Activated CD4-positive, alpha-beta T cell treated with anti-CD3 and anti-CD28 coated beads, Interleukin-2, amount 50 U/mL, for 4 hours (primary cell): ENCODE measurements at regions not wholly inside any gene's neighbourhood (a gene's known extent, or its start where the extent isn't known, plus 50 kb on each side); places are given as distances from the start of the nearest gene placed in this dataset.

Source experiments
- DNase-seq, 2 experiments: peaks; one replicate each; pipeline ENCODE4 v3.0.0-alpha.2; 2020

- DNase-seq, result no peak
Measured at GRCh38 chr13:105069106-105069505, 1466.4 kb downstream of the EFNB2 start.

DNA sequence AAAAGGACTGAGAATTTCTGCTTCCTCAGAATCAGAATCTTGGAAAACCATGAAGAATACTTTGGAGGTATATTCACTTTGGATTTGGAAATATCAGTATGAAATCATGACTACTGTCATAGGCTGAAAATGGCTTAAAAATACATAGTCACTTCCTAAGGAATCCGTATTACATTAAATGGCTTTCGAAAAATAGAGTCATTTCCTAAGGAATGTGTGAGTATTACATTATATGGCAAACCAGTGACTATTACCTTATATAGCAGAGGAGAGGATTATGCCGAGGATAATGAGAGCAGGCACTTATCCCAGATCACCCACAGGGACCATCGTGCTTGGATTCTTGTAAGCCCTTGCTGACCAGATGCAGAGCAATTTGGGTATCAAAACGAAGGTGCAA lies 1471.8 kb downstream of the EFNB2 start:
- no peak for DNase-seq

- DNase-seq, result no peak
Measured at GRCh38 chr13:105059786-105060185, 1475.7 kb downstream of the EFNB2 start.

DNA sequence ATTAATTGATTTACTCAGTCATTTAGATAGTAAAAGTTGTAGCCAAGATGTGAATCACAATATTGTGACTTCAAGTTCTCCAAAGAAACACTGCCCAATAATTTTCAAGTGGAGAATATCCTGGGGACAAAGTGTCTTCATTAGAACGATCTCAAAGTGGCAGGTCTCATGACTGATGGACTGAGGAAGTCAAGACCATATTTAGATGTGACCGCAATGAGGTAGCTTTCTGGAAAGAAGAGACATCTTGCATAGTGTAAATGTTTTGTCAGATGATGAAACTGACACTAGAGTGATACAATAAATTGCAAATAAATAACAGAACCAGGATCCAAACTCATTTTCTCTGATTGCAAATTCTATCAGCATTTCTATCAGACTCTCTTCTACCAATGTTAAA lies 1476.9 kb downstream of the EFNB2 start:
- no peak for DNase-seq

DNA sequence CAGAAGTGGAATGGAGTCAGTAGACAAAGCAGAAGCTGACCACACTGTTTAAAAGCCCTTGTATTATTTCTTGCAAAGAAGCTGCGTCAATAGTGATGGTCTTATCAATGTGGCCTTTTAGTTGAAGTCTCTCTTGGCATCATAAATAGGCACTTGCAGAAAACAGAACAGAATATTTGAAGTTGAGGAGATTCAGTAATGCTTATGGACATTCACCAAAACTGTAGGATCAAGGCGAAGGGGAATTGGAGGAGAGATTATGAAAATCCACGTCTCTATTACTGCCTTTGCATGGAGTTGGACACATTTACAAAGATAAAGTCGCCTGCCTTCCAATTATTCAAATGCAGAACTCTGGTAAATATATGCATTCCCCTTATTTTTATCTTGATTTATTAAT lies 1482.8 kb downstream of the EFNB2 start:
- DNase-seq, result no peak

DNA sequence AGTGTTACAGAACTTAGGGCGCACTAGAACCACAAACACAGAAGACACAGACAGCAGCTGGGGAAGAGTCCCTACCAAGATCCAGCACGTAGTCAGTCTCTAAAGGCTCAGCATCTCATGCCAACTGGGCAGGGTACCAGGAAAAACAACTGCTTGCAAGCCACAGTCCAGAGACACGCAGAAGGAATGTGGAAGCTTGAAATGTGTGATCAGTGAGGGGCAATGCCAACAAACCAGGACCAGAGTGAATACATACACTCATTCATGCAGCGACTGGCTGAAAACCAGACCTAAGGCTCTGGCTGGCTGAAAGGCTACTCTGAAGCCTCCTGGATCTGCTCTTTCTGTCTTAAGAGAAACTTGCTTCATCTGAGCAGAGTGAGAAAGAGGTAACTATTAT lies 1484.8 kb downstream of the EFNB2 start:
- DNase-seq, result no peak

- no peak for DNase-seq
Measured at GRCh38 chr13:105048677-105049076, 1486.8 kb downstream of the EFNB2 start.

- no peak for DNase-seq
Measured at GRCh38 chr13:105047676-105048295, 1487.7 kb downstream of the EFNB2 start.

DNA sequence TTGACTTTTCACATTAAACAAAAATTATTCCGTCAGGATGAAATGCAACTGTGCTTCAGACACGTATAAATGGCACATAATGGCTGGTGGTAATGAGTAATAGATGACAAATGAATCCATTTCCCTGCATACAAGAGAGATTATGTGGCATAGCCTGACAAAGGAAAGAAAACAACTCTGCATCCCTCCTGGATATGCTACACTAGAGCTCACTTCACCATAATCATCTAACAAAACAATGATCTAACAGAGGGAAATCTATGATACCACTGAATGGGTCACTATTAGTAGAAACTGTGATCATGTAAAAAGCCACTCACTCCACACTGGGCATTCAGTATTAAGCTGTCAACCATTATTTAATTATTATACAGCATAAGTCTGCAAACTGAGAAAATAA lies 1498.4 kb downstream of the EFNB2 start:
- DNase-seq, result no peak

DNA sequence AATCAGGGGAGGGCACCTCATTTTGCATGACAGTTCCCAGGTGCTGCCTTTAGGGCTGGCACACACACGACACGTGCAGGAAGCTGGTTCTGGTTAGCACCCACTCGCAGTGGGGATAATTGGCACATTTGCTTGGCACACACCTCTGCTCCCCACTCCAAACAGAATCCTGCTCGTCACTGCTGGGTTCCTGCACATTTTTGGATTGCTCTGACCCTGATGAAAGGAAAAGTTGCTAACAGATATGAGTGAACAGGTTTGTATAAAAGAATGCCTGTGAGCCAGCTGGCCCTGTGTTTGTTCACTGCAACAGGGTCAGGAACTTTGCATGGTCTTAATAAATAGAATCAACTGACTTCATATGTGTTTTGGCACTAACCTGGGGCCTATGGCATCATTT lies 1500.4 kb downstream of the EFNB2 start:
- no peak for DNase-seq

DNA sequence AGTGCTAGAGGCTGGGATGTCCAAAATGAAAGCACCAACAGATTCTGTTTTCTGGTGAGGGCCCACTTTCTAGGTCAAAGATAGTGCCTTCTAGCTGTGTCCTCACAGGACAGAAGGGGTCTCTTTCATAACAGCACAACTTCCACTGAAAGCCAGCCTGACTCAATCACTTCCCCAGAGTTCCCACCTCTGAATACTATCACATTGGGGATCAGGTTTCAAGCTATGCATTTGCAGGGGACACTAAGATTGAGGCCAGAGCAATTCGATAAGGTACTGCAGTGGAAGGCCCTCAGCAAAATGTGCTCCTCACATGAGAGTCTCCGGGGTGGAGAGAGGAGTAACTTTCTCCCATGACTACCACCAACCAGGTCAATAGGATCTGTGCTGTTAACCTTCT lies 1501.5 kb downstream of the EFNB2 start:
- DNase-seq, result no peak

DNA sequence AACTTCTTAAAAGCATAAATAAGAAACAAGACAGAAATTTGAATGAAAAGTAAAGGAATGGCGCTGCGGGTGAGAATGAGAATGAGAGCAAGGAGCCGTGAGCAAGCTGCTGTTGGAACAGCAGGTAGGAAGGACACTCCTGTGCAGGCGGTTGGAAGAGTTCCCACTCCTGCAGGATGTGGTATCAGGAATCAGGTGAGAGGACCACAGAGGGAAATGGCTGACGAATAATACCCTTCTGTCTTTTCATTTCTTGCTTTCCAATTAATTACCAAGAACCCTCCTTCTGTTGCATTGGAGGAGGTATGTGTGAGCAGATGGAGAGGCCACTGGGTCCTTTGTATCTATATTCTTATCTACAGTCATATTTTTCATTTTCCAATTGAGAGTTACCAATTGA lies 1504.2 kb downstream of the EFNB2 start:
- DNase-seq, result no peak

DNA sequence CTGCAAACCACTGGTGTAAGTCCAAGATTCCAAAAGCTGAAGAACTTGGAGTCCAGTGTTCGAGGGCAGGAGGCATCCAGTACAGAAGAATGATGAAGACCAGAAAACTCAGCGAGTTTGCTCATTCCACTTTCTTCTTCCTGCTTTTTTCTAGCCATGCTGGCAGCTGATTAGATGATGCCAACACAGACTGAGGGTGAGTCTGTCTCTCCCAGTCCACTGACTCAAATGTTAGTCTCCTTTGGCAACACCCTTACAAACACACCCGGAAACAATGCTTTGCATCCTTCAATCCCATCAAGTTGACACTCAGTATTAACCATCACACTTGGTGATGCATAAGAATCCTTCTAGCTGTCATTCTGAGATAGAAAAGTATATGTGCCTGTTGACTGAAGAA lies 1504.6 kb downstream of the EFNB2 start:
- DNase-seq, result no peak

DNA sequence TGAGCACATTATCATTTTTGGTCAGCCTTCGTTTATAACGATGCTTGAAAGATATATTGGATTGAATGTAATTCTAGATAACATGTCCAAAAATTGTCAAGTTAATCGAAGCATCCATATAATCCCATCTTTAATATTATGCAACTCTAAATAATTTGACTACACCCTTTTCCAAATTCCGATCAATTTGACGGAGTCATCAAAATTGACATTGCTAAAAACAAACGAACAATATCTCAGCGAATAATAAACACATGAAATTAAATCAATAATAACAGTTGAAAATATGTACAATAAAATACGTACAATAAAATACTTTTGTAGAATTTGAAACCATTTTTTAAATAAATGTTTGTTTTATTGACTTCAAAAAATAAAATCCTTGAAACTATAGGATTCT lies 1516.4 kb downstream of the EFNB2 start:
- DNase-seq, result no peak

- no peak for DNase-seq
Measured at GRCh38 chr13:105016266-105016665, 1519.2 kb downstream of the EFNB2 start.

DNA sequence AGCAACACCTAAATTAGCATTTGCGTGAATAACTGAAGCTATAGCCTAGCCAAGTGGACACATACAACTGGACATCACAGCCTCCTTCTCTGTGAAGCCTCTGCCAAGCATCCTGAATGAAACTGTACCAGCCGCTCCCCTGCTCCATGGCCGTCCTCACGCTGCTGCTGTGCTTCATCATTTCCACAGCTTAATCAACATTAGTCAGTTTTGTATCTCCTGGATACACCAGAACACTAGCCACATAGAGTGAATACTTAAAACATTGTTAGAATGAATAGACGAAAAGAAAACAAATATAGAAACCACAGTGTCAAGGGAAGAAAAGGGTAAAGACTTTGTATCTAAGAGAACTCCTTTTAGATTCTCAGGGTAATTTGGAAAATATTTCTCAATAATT lies 1526.9 kb downstream of the EFNB2 start:
- DNase-seq, result no peak

DNA sequence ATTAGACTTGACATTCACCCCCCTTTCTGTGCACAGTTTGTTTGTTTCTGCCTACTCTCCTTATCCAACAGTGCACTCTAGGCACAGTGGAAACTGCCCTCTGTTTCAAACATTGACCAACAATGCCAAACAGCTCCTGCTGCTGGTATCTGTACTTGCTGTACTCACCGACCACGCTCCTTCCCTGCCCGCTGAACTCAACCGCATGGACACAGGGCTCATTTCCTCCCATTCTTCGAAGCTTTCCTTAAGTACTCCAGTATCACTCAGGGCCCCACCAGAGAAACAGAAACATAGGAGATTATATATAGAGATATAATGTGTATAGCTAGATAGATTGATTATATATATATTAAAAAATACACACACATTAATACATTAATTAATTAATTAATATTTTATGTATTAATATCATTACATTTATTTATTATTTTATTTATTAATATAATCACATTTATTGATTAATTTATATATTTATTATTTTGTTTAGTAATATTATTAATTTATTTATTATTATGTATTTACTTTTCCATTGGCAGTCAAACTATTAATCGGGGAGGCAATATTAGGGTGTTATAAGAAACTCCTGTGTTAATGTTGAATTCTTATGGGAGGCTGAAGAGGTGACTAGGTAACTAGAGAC lies 1528.2 kb downstream of the EFNB2 start:
- DNase-seq, result no peak

DNA sequence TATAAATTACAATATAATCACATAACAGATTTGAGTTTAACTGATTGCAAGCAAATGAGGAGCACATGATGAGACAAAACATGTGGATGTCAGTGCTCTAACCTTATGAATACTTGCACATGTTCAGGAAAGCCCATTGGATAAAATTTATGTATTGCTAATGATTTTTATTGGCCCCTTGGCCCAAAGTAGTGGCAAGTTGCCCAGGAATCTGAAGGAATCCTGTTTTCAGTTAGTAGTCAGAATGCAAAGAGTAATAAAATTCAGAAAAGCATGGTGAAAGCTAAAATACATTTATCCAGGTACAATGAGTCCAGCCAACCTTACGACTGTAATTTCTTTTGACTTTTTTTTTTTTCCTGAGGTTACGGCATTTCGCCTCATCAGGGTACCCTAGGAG lies 1539.4 kb downstream of the EFNB2 start:
- no peak for DNase-seq

DNA sequence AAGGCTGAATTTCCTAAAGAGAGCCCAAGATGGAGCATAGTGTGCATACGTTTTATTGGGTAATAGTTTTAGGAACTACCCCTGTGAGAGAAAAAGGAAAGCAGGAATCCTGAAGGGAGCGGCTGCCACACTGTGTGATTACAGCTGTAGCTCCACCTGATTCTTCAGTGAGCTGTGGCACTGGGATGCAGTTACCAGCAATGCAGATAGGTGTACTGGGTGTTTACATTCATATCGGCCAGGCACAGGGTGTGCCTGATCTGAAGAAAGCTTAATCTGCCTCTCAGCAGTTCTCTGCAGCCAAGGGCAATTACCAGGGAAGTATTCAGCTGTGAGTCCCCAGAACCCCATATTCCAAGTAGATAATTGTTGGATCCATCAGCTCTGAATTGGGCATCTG lies 1541.8 kb downstream of the EFNB2 start:
- no peak for DNase-seq

DNA sequence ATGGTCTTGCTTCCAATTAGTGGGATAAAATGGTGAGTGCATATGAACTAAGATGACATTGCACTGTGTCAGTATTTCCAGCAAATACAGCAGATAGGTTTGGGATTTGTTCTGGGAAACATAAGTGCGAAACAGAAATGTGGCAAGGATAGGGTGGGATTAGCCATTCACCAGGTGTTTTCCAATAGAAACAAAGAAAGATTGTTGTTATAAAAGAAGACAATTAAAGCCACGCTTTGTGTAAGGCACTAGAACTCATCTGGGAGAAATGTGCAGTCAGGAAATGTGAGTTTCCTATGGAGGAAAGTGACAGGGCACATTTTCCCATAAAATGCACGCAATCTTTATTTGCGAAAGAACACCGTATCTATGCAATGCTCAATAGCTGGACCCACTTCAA lies 1547.8 kb downstream of the EFNB2 start:
- DNase-seq, result no peak

DNA sequence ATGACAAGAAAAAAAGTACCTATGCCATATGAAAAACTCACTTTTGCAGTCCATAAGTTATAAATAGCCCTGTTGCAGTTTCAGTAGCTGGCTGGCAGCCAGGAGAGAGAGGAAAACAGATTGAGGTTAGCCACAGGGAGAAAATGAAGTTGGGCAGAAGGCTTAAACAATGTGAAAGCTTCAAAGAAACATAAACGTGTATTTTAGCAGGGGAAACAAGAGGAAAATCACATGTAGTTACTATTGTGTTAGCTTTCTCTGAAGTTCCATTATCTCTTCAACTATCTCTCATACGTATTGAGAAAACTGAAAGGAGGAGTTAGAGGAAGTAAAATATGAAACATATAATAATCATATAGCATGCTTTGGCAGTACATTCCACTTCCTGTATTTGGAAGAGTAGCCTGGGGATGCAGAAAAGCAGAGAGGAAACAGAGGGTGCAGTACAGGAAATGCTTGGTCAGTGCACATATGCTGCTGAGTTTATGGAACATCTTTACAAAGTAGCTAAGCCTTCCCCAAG lies 1551.1 kb downstream of the EFNB2 start:
- no peak for DNase-seq

GRCh38 chr13:104983601-104984000 lies 1551.9 kb downstream of the EFNB2 start:
- no peak for DNase-seq

DNA sequence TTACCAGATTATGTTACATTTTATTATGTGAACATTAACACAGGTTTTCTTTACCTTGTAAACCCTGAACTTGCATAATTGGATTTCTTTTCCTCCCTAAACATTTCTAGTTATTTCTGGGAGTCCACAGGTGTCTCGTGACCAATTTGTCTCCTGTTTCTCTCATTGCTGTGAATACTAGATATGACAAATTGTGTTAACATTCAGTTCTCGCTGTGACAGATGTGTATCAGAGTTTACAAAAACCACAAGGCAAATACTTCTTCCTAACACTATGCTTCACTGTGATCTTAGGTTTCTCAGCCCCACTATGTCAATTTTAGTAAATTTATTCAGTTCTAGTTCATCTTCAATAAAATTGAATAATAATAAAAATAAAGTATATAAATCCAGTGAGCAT lies 1554.9 kb downstream of the EFNB2 start:
- no peak for DNase-seq

GRCh38 chr13:104979281-104980030 lies 1556.0 kb downstream of the EFNB2 start:
- DNase-seq, result no peak
